Activated CD4-positive, alpha-beta T cell treated with anti-CD3 and anti-CD28 coated beads, Interleukin-2, amount 10 ng/mL, durations not matched to agents 24 days and 14 days (primary cell): ENCODE measurements at regions not wholly inside any gene's neighbourhood (a gene's known extent, or its start where the extent isn't known, plus 50 kb on each side); places are given as distances from the start of the nearest gene placed in this dataset.

ENCODE experiments used
- DNase-seq: peaks from one replicate; pipeline ENCODE4 v3.0.0; 2022
- H3K27ac Mint-ChIP-seq: one replicate; pipeline ENCODE4 v1.8.0; 2022; ENCODE audit warnings: mild to moderate bottlenecking, mixed read lengths
- H3K27me3 Mint-ChIP-seq: one replicate; pipeline ENCODE4 v1.8.0; 2022; ENCODE audit warnings: mixed read lengths
- H3K36me3 Mint-ChIP-seq: one replicate; pipeline ENCODE4 v1.8.0; 2022; ENCODE audit warnings: low read depth, mild to moderate bottlenecking, mixed read lengths
- H3K4me1 Mint-ChIP-seq: one replicate; pipeline ENCODE4 v1.8.0; 2021; ENCODE audit warnings: mixed read lengths
- H3K4me3 Mint-ChIP-seq: one replicate; pipeline ENCODE4 v1.8.0; 2022; ENCODE audit warnings: mild to moderate bottlenecking, moderate library complexity, mixed read lengths
- H3K9me3 Mint-ChIP-seq: one replicate; pipeline ENCODE4 v1.8.0; 2021; ENCODE audit warnings: mixed read lengths
- intact Hi-C: fragments of 100-400 bp; cut with micrococcal nuclease; formaldehyde crosslinking; loops from one replicate; pipeline ENCODE4 v1.15.1; 2023

GRCh38 chr17:34420900-34421299, 57.9 kb upstream of the CCL1 start:
- Mint-ChIP-seq H3K27me3 (peaks cover 45% of the 10 kb centered on the region), H3K36me3 (no peaks in the 10 kb centered on the region), H3K4me3 (no peak overlapping the region), H3K9me3 (no peaks in the 10 kb centered on the region), H3K27ac (no peak overlapping the region), H3K4me1 (peaks cover 2% of the 10 kb centered on the region)
- intact Hi-C loops, result loop anchor here (1.0 to 2.0 kb wide), 2 partner anchors 217 to 698 kb away; partner anchors contain the start of gene RAD51D
- no peak for DNase-seq

- Mint-ChIP-seq H3K27me3 (peaks cover 43% of the 10 kb centered on the region), H3K27ac (no peak overlapping the region), H3K36me3 (no peaks in the 10 kb centered on the region), H3K4me1 (peaks cover 2% of the 10 kb centered on the region), H3K9me3 (no peaks in the 10 kb centered on the region), H3K4me3 (no peak overlapping the region)
- intact Hi-C loops, result loop anchor here (1.0 to 2.0 kb wide), 2 partner anchors 218 to 698 kb away; partner anchors contain the start of gene RAD51D
- DNase-seq, result peak; percentile 90
Observed at GRCh38 chr17:34420254-34420766, 57.3 kb upstream of the CCL1 start.

DNA sequence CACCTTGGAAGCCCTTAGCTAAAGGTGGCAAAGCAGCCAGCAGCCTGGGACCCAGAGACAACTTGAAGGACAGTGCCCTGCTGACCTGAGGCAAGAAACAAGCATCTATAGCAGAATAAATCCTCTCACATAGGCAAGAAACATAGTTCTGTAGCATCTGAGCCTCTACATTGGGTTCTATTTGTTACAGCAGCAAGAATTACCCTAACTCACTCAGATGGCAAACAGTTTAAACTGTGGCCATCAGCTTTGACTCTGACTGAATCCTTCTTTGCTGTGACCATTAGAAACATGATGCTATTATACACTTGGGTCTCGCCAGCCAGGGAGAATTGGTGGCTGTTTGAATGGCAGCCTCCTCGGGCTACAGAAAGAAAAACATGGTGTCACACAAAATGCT, 53.1 kb upstream of the CCL1 start:
- no peak overlapping the region for H3K27ac Mint-ChIP-seq
- H3K27me3 Mint-ChIP-seq, result peaks cover 33% of the 10 kb centered on the region
- H3K36me3 Mint-ChIP-seq, result no peaks in the 10 kb centered on the region
- no peaks in the 10 kb centered on the region for H3K9me3 Mint-ChIP-seq
- no peak overlapping the region for H3K4me3 Mint-ChIP-seq
- intact Hi-C loops, result no loop called here
- DNase-seq, result no peak
- H3K4me1 Mint-ChIP-seq, result peaks cover 9% of the 10 kb centered on the region

GRCh38 chr17:34414339-34414738, 51.3 kb upstream of the CCL1 start:
- intact Hi-C loops, result no loop called here
- no peaks in the 10 kb centered on the region for H3K36me3 Mint-ChIP-seq
- H3K9me3 Mint-ChIP-seq, result no peaks in the 10 kb centered on the region
- H3K27ac Mint-ChIP-seq, result no peak overlapping the region
- H3K4me1 Mint-ChIP-seq, result peaks cover 13% of the 10 kb centered on the region
- peaks cover 34% of the 10 kb centered on the region for H3K27me3 Mint-ChIP-seq
- H3K4me3 Mint-ChIP-seq, result no peak overlapping the region
- DNase-seq, result no peak

DNA sequence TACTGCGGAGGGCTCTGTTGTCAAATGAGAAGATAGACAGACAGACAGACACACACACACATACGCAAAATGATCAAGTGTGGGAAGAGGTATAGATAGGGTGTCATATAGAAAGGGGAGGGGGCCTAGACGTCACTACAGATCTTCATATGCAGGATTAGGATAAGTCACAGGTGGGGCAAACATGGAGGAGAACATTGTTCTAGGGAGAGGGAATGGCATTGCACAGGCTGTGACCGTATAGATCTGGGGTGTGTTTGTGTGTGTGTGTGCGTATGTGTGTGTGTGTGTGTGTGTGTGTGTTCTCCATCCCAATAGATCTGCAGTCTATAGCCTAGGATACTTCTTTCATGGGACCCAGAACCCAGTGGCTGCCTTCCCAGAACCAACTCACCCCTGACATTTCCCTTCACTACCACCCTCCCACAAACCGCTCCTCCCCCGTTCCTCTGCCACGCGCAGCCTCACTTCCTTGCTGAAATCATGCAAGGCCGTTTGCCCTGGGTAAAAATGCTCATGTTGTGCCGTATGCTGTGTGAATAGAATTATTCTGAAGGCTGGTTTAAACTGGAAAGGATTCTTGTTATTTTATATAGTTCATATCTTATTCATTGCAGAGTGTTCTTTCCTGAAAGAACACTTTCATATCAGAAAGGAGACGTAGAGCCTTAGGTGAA, 50.5 kb upstream of the CCL1 start:
- no peak for DNase-seq
- peaks cover 39% of the 10 kb centered on the region for H3K27me3 Mint-ChIP-seq
- no peaks in the 10 kb centered on the region for H3K36me3 Mint-ChIP-seq
- intact Hi-C loops, result no loop called here
- H3K9me3 Mint-ChIP-seq, result no peaks in the 10 kb centered on the region
- no peak overlapping the region for H3K4me3 Mint-ChIP-seq
- no peak overlapping the region for H3K27ac Mint-ChIP-seq
- H3K4me1 Mint-ChIP-seq, result peaks cover 17% of the 10 kb centered on the region

DNA sequence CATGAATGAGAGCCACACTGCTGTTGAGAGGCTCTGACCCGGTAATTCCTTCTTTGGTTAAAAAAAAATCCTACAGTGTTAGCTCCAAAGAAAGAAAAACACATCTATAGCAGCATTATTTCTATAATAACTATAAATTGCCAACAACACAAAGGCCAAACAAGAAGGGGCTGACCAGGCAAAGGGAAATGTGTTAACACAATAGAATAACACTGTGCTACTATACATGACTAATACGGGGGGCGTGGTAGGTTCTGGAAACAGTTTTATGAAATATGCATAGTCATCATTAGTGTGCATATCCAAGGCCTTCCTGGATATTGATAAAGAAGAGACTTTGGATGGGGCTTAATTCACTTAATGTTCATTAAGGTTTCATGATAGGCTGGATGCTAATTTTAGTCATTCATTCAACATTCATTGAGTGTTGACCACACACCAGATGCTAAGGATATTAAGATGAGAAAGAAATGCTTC, 50.0 kb upstream of the CCL1 start:
- peaks cover 20% of the 10 kb centered on the region for H3K4me1 Mint-ChIP-seq
- no peaks in the 10 kb centered on the region for H3K36me3 Mint-ChIP-seq
- no peak overlapping the region for H3K4me3 Mint-ChIP-seq
- no peak overlapping the region for H3K27ac Mint-ChIP-seq
- no peak for DNase-seq
- H3K27me3 Mint-ChIP-seq, result peaks cover 43% of the 10 kb centered on the region
- no peaks in the 10 kb centered on the region for H3K9me3 Mint-ChIP-seq
- intact Hi-C loops, result no loop called here
